OCI-LY7 (cell line): ENCODE measurements at regions not wholly inside any gene's neighbourhood (a gene's known extent, or its start where the extent isn't known, plus 50 kb on each side); places are given as distances from the start of the nearest gene placed in this dataset.

Experiments
- BruUV-seq: library from RNA; stranded (reverse); fragments of 400-500 nt; replicated peaks from 2 replicates; lab custom pipeline; 2021; lab: Mats Ljungman, UMichigan
- CTCF ChIA-PET: fragments of 300-600 bp; sonication (Branson Sonifier 250); formaldehyde crosslinking; loops from one replicate; lab custom pipeline; 2022; ENCODE audit warnings: antibody characterized with exemption; ENCODE audit not compliant: unreplicated experiment; lab: Charles Lee
- POLR2A ChIA-PET: fragments of 300-600 bp; sonication (Branson Sonifier 250); formaldehyde crosslinking; loops from one replicate; lab custom pipeline; 2022; ENCODE audit warnings: antibody characterized with exemption; lab: Charles Lee
- DNase-seq: peaks from one replicate; pipeline ENCODE4 v3.0.0-alpha.2; 2015; ENCODE audit warnings: low spot score
- H2AFZ ChIP-seq: fragments of 200-600 bp; sonication (generic), shearing (Covaris generic); 2 replicates; pipeline ENCODE4 v1.6.1; 2014; ENCODE audit warnings: mild to moderate bottlenecking, antibody characterized with exemption, low read length, moderate library complexity
- H3K27ac ChIP-seq: fragments of 200-600 bp; sonication (generic); 2 replicates; pipeline ENCODE4 v1.5.1; 2014; ENCODE audit warnings: mixed run types, low read depth, mild to moderate bottlenecking, moderate library complexity, low read length, inconsistent platforms; ENCODE audit not compliant: poor library complexity, severe bottlenecking
- H3K36me3 ChIP-seq: fragments of 200-600 bp; sonication (generic); 2 replicates; pipeline ENCODE4 v1.6.1; 2014; ENCODE audit warnings: mild to moderate bottlenecking, antibody characterized with exemption, low read length, moderate library complexity, mixed read lengths; ENCODE audit not compliant: insufficient read depth
- H3K4me1 ChIP-seq: fragments of 200-600 bp; sonication (generic); 2 replicates; pipeline ENCODE4 v1.5.1; 2014; ENCODE audit warnings: mild to moderate bottlenecking, low read length; ENCODE audit not compliant: insufficient read depth, poor library complexity, severe bottlenecking
- H3K4me2 ChIP-seq: fragments of 200-600 bp; sonication (generic); 2 replicates; pipeline ENCODE4 v1.6.1; 2014; ENCODE audit warnings: mild to moderate bottlenecking, low read length
- H3K4me3 ChIP-seq: fragments of 200-600 bp; sonication (generic); 2 replicates; pipeline ENCODE4 v1.5.1; 2014; ENCODE audit warnings: mild to moderate bottlenecking, low read depth, low read length; ENCODE audit not compliant: poor library complexity, severe bottlenecking
- H3K79me2 ChIP-seq: fragments of 200-600 bp; sonication (generic); 2 replicates; pipeline ENCODE4 v1.6.1; 2016; ENCODE audit warnings: low read depth, mild to moderate bottlenecking, low read length, moderate library complexity, mixed read lengths; ENCODE audit not compliant: insufficient read depth
- H3K9me2 ChIP-seq: fragments of 200-600 bp; sonication (generic); 2 replicates; pipeline ENCODE4 v1.6.1; 2016; ENCODE audit warnings: mild to moderate bottlenecking, low read length, mixed read lengths; ENCODE audit not compliant: insufficient read depth
- H3K9me3 ChIP-seq: fragments of 200-600 bp; sonication (generic); 2 replicates; pipeline ENCODE4 v1.6.1; 2014; ENCODE audit warnings: mild to moderate bottlenecking, mixed run types, low read length, mixed read lengths
- H4K20me1 ChIP-seq: fragments of 200-600 bp; sonication (generic); 2 replicates; pipeline ENCODE4 v1.6.1; 2014; ENCODE audit warnings: mild to moderate bottlenecking, antibody characterized with exemption, low read length, moderate library complexity, mixed read lengths; ENCODE audit not compliant: insufficient read depth
- CTCF ChIP-seq: fragments of 200-600 bp; sonication (generic); conservative IDR thresholded peaks from 2 replicates; pipeline ENCODE4 v1.5.1; 2014; ENCODE audit warnings: mild to moderate bottlenecking, antibody characterized with exemption, low read length, moderate library complexity, mixed read lengths
- EZH2phosphoT487 ChIP-seq: fragments of 200-600 bp; sonication (generic); IDR thresholded peaks from 2 replicates; pipeline ENCODE4 v1.6.1; 2018; ENCODE audit warnings: low read depth, borderline replicate concordance, mild to moderate bottlenecking, mixed run types, antibody characterized with exemption, low read length, moderate library complexity, mixed read lengths
- intact Hi-C: fragments of 100-400 bp; cut with micrococcal nuclease; formaldehyde crosslinking; loops from one replicate; pipeline ENCODE4 v1.10.0; 2022; ENCODE audit not compliant: unreplicated experiment

GRCh38 chr1:232194424-232194823 lies 435.5 kb downstream of the SIPA1L2 start:
- BruUV-seq, result no TSS peak
- CTCF ChIA-PET, result no interaction called here

DNA sequence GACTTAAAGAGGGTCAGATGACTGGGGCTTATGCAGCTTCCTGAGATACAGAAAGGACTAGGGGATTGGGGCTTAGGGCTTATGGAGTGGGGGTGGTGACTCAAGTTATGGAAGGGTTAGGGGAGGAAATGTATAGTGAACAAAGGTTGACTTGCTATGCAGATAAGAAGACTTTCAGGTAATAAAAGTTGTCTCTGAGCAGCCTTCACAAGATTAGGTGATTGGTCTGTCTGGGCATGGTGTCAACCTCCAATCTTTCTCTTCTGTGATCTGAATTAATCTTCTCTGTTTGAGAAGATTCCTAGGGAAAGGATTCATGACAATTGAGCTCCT lies 436.5 kb downstream of the SIPA1L2 start:
- BruUV-seq, result no TSS peak
- H3K9me2 ChIP-seq, result no peaks in the 10 kb centered on the region
- POLR2A ChIA-PET, result no interaction called here

More at GRCh38 chr1:232194424-232194823, 435.5 kb downstream of the SIPA1L2 start:
- Histone ChIP-seq H3K36me3 (no peaks in the 10 kb centered on the region), H3K9me3 (no peaks in the 10 kb centered on the region), H3K4me1 (no peaks in the 10 kb centered on the region), H3K4me3 (no peak overlapping the region), H3K9me2 (no peaks in the 10 kb centered on the region), H3K4me2 (no peak overlapping the region), H3K79me2 (no peaks in the 10 kb centered on the region), H4K20me1 (no peaks in the 10 kb centered on the region), H3K27ac (no peak overlapping the region), H2AFZ (no peak overlapping the region)
- intact Hi-C loops, result no loop called here
- no peak for DNase-seq
- TF ChIP-seq CTCF, result no peak
- no peak for TF ChIP-seq EZH2phosphoT487
- POLR2A ChIA-PET, result no interaction called here

More for the DNA sequence above, 436.5 kb downstream of the SIPA1L2 start:
- no peak overlapping the region for H3K4me3 ChIP-seq
- no peak overlapping the region for H3K4me2 ChIP-seq
- H3K79me2 ChIP-seq, result no peaks in the 10 kb centered on the region
- no peaks in the 10 kb centered on the region for H4K20me1 ChIP-seq
- intact Hi-C loops, result no loop called here
- DNase-seq, result no peak
- H3K4me1 ChIP-seq, result no peaks in the 10 kb centered on the region
- H2AFZ ChIP-seq, result no peak overlapping the region
- TF ChIP-seq EZH2phosphoT487 (no peak), CTCF (no peak)
- CTCF ChIA-PET, result no interaction called here
- H3K27ac ChIP-seq, result no peak overlapping the region
- H3K9me3 ChIP-seq, result no peaks in the 10 kb centered on the region
- no peaks in the 10 kb centered on the region for H3K36me3 ChIP-seq
